PC-3 (cell line): ENCODE measurements at regions not wholly inside any gene's neighbourhood (a gene's known extent, or its start where the extent isn't known, plus 50 kb on each side); places are given as distances from the start of the nearest gene placed in this dataset.

ENCODE experiments used
- ATAC-seq: fragments of 200-7000 bp; cut with Tn5 transposase; 2 replicates; pipeline ENCODE4 v1.9.1; 2020; ENCODE audit warnings: mild to moderate bottlenecking, moderate library complexity
- BruUV-seq: library from RNA; stranded (reverse); fragments of 400-500 nt; replicated peaks from 2 replicates; lab custom pipeline; 2021; lab: Mats Ljungman, UMichigan
- CTCF ChIA-PET: fragments of 300-600 bp; sonication (Branson Sonifier 250); formaldehyde crosslinking; loops from one replicate; lab custom pipeline; 2022; ENCODE audit warnings: antibody characterized with exemption; lab: Charles Lee
- POLR2A ChIA-PET: fragments of 300-600 bp; sonication (Branson Sonifier 250); formaldehyde crosslinking; loops from one replicate; lab custom pipeline; 2022; ENCODE audit warnings: antibody characterized with exemption; ENCODE audit not compliant: unreplicated experiment; lab: Charles Lee
- DNase-seq: peaks from one replicate; pipeline ENCODE4 v3.0.0-alpha.2; 2015
- H2AFZ ChIP-seq: fragments of 300-600 bp; sonication (generic); 2 replicates; pipeline ENCODE4 v1.6.0; 2016; ENCODE audit warnings: antibody characterized with exemption, low read length
- H3F3A ChIP-seq: fragments of 300-600 bp; sonication (generic); one replicate; pipeline ENCODE4 v1.6.0; 2017; ENCODE audit warnings: antibody characterized with exemption, low read length, control low read depth, mild to moderate bottlenecking; ENCODE audit not compliant: unreplicated experiment
- H3K27ac ChIP-seq: fragments of 300-600 bp; sonication (generic); 2 replicates; pipeline ENCODE4 v1.5.1; 2016; ENCODE audit warnings: mild to moderate bottlenecking, low read length
- H3K27me3 ChIP-seq: fragments of 300-600 bp; sonication (generic); 2 replicates; pipeline ENCODE4 v1.6.1; 2016; ENCODE audit warnings: low read length, mixed read lengths
- H3K36me3 ChIP-seq: fragments of 300-600 bp; sonication (generic); 2 replicates; pipeline ENCODE4 v1.6.1; 2016; ENCODE audit warnings: low read depth, mixed run types, low read length, mixed read lengths
- H3K4me1 ChIP-seq: fragments of 300-600 bp; sonication (generic); 2 replicates; pipeline ENCODE4 v1.5.1; 2016; ENCODE audit warnings: low read length; ENCODE audit not compliant: insufficient read depth
- H3K4me2 ChIP-seq: fragments of 300-600 bp; sonication (generic); 2 replicates; pipeline ENCODE4 v1.6.0; 2016; ENCODE audit warnings: low read length
- H3K4me3 ChIP-seq: fragments of 300-600 bp; sonication (generic); 2 replicates; pipeline ENCODE4 v1.5.1; 2016; ENCODE audit warnings: mild to moderate bottlenecking, low read length, mixed read lengths
- H3K79me2 ChIP-seq: fragments of 300-600 bp; sonication (generic); 2 replicates; pipeline ENCODE4 v1.6.1; 2017; ENCODE audit warnings: low read length, mixed read lengths
- H3K9ac ChIP-seq: fragments of 300-600 bp; sonication (generic); 2 replicates; pipeline ENCODE4 v1.6.0; 2016; ENCODE audit warnings: mild to moderate bottlenecking, low read length
- H3K9me2 ChIP-seq: fragments of 300-600 bp; sonication (generic); replicated peaks from 2 replicates; pipeline ENCODE4 v1.6.1; 2016; ENCODE audit warnings: mixed run types, low read length, mixed read lengths
- H3K9me3 ChIP-seq: fragments of 300-600 bp; sonication (generic); 2 replicates; pipeline ENCODE4 v1.6.1; 2016; ENCODE audit warnings: low read length, mixed read lengths
- H4K20me1 ChIP-seq: fragments of 300-600 bp; sonication (generic); 2 replicates; pipeline ENCODE4 v1.6.1; 2016; ENCODE audit warnings: low read length, mixed read lengths
- CTCF ChIP-seq: fragments of 300-600 bp; sonication (generic); conservative IDR thresholded peaks from 2 replicates; pipeline ENCODE4 v1.5.1; 2017; ENCODE audit warnings: antibody characterized with exemption, low read depth, mild to moderate bottlenecking, low read length
- EZH2 ChIP-seq: fragments of 300-600 bp; sonication (generic); IDR thresholded peaks from one replicate; pipeline ENCODE4 v1.6.1; 2017; ENCODE audit warnings: antibody characterized with exemption, mild to moderate bottlenecking, low read length; ENCODE audit not compliant: unreplicated experiment
- EZH2phosphoT487 ChIP-seq: fragments of 300-600 bp; sonication (generic); IDR thresholded peaks from 2 replicates; pipeline ENCODE4 v1.6.1; 2018; ENCODE audit warnings: mild to moderate bottlenecking, antibody characterized with exemption, low read length, borderline replicate concordance
- intact Hi-C: fragments of 100-400 bp; cut with micrococcal nuclease; formaldehyde crosslinking; loops from 2 replicates; pipeline ENCODE4 v1.9.0; 2023

GRCh38 chr16:25523183-25523582 lies 168.6 kb upstream of the HS3ST4 start:
- no peaks in the 10 kb centered on the region for H3K9me2 ChIP-seq
- H3K79me2 ChIP-seq, result no peaks in the 10 kb centered on the region
- no peak overlapping the region for H3K4me3 ChIP-seq
- no peaks in the 10 kb centered on the region for H3K27me3 ChIP-seq
- ChIA-PET CTCF (no interaction called here), POLR2A (no interaction called here)
- H3K36me3 ChIP-seq, result no peaks in the 10 kb centered on the region
- BruUV-seq, result no TSS peak
- DNase-seq, result no peak
- intact Hi-C loops, result no loop called here
- H2AFZ ChIP-seq, result no peak overlapping the region
- no peak for ATAC-seq
- no peak overlapping the region for H3K27ac ChIP-seq
- H3F3A ChIP-seq, result no peaks in the 10 kb centered on the region
- TF ChIP-seq EZH2phosphoT487 (no peak), CTCF (no peak), EZH2 (no peak)
- H3K4me1 ChIP-seq, result no peaks in the 10 kb centered on the region
- no peak overlapping the region for H3K4me2 ChIP-seq
- no peak overlapping the region for H3K9ac ChIP-seq
- no peaks in the 10 kb centered on the region for H3K9me3 ChIP-seq
- no peaks in the 10 kb centered on the region for H4K20me1 ChIP-seq

GRCh38 chr16:25512041-25512440 lies 179.7 kb upstream of the HS3ST4 start:
- H3K79me2 ChIP-seq, result no peaks in the 10 kb centered on the region
- BruUV-seq, result no TSS peak
- H3F3A ChIP-seq, result no peaks in the 10 kb centered on the region
- no peaks in the 10 kb centered on the region for H3K27me3 ChIP-seq
- ChIA-PET POLR2A (no interaction called here), CTCF (no interaction called here)
- H4K20me1 ChIP-seq, result no peaks in the 10 kb centered on the region
- TF ChIP-seq EZH2 (no peak), EZH2phosphoT487 (no peak), CTCF (no peak)
- no peaks in the 10 kb centered on the region for H3K36me3 ChIP-seq
- H3K4me1 ChIP-seq, result no peaks in the 10 kb centered on the region
- H3K9me2 ChIP-seq, result no peaks in the 10 kb centered on the region
- DNase-seq (no peak), ATAC-seq (no peak)
- intact Hi-C loops, result no loop called here
- no peak overlapping the region for H2AFZ ChIP-seq
- H3K4me2 ChIP-seq, result no peak overlapping the region
- H3K9me3 ChIP-seq, result no peaks in the 10 kb centered on the region
- H3K9ac ChIP-seq, result no peak overlapping the region
- H3K27ac ChIP-seq, result no peak overlapping the region
- no peak overlapping the region for H3K4me3 ChIP-seq

- Histone ChIP-seq H3K9me2 (no peaks in the 10 kb centered on the region), H3K79me2 (no peaks in the 10 kb centered on the region), H3K4me2 (no peak overlapping the region), H3K4me1 (no peaks in the 10 kb centered on the region), H3K9ac (no peak overlapping the region), H3K4me3 (no peak overlapping the region), H3K36me3 (no peaks in the 10 kb centered on the region), H3F3A (no peaks in the 10 kb centered on the region), H4K20me1 (no peaks in the 10 kb centered on the region), H2AFZ (no peak overlapping the region), H3K9me3 (no peaks in the 10 kb centered on the region), H3K27ac (no peak overlapping the region), H3K27me3 (no peaks in the 10 kb centered on the region)
- ATAC-seq (no peak), DNase-seq (no peak)
- ChIA-PET POLR2A (no interaction called here), CTCF (no interaction called here)
- intact Hi-C loops, result no loop called here
- TF ChIP-seq EZH2 (no peak), CTCF (no peak), EZH2phosphoT487 (no peak)
- no TSS peak for BruUV-seq
Observed at GRCh38 chr16:25509456-25509855, 182.3 kb upstream of the HS3ST4 start.
